Ascending aorta (tissue), 2 donors: ENCODE measurements at regions not wholly inside any gene's neighbourhood (a gene's known extent, or its start where the extent isn't known, plus 50 kb on each side); places are given as distances from the start of the nearest gene placed in this dataset.

Source experiments
- DNase-seq, 2 donors: peaks; one replicate each; pipeline ENCODE4 v3.0.0-alpha.2; 2019; ENCODE audit warnings: low spot score in 2 of 2
- H3K27ac ChIP-seq, 2 donors: fragments of 200-600 bp; sonication (generic); one replicate each; pipeline ENCODE4 v1.5.1; 2016 to 2017; ENCODE audit warnings: mild to moderate bottlenecking in 1 of 2
- H3K27me3 ChIP-seq: fragments of 200-600 bp; sonication (generic); one replicate; pipeline ENCODE4 v1.5.1; 2017
- H3K36me3 ChIP-seq, 2 donors: fragments of 200-600 bp; sonication (generic); one replicate each; pipeline ENCODE4 v1.5.1; 2016
- H3K4me1 ChIP-seq, 2 donors: fragments of 200-600 bp; sonication (generic); one replicate each; pipeline ENCODE4 v1.5.1; 2016 to 2017; ENCODE audit warnings: mild to moderate bottlenecking in 1 of 2
- H3K4me3 ChIP-seq, 2 donors: fragments of 200-600 bp; sonication (generic); one replicate each; pipeline ENCODE4 v1.5.1; 2016 to 2017; ENCODE audit warnings: mild to moderate bottlenecking in 1 of 2
- H3K9me3 ChIP-seq, 2 donors: fragments of 200-600 bp; sonication (generic); one replicate each; pipeline ENCODE4 v1.5.1; 2016
- CTCF ChIP-seq, 3 experiments: fragments of 200-600 bp in 2 of 3; fragments of 450-650 bp in 1 of 3; sonication (generic) in 2 of 3; IDR thresholded peaks; one replicate each; pipeline ENCODE4 v1.5.1; 2016 to 2019; ENCODE audit warnings: antibody characterized with exemption in 3 of 3, mild to moderate bottlenecking in 1 of 3, moderate library complexity in 1 of 3
- intact Hi-C: fragments of 100-400 bp; cut with DNase I; formaldehyde crosslinking; loops from one replicate; pipeline ENCODE4 v1.15.1; 2023

GRCh38 chr18:24632158-24632988 lies 171.9 kb downstream of the HRH4 start:
- H3K9me3 ChIP-seq = no peaks in the 10 kb centered on the region
- no peak overlapping the region for H3K4me3 ChIP-seq
- no peak for DNase-seq
- H3K36me3 ChIP-seq = no peaks in the 10 kb centered on the region
- no peaks in the 10 kb centered on the region for H3K27me3 ChIP-seq
- intact Hi-C loops = no loop called here
- no peaks in the 10 kb centered on the region for H3K4me1 ChIP-seq
- H3K27ac ChIP-seq = no peak overlapping the region
- TF ChIP-seq CTCF (IDR thresholded peaks at IDR 0.05) = no peak

GRCh38 chr18:24633121-24633520 lies 172.7 kb downstream of the HRH4 start:
- no peak for TF ChIP-seq CTCF (IDR thresholded peaks at IDR 0.05)
- no peaks in the 10 kb centered on the region for H3K36me3 ChIP-seq
- no peaks in the 10 kb centered on the region for H3K9me3 ChIP-seq
- intact Hi-C loops = no loop called here
- no peak for DNase-seq
- H3K4me3 ChIP-seq = no peak overlapping the region
- H3K4me1 ChIP-seq = no peaks in the 10 kb centered on the region
- H3K27me3 ChIP-seq = no peaks in the 10 kb centered on the region
- no peak overlapping the region for H3K27ac ChIP-seq

- H3K27ac ChIP-seq = no peak overlapping the region
- H3K36me3 ChIP-seq = no peaks in the 10 kb centered on the region
- H3K27me3 ChIP-seq = no peaks in the 10 kb centered on the region
- no peak overlapping the region for H3K4me3 ChIP-seq
- no peaks in the 10 kb centered on the region for H3K4me1 ChIP-seq
- no peak for TF ChIP-seq CTCF (IDR thresholded peaks at IDR 0.05)
- no peaks in the 10 kb centered on the region for H3K9me3 ChIP-seq
- intact Hi-C loops = no loop called here
- DNase-seq = no peak
Observed at GRCh38 chr18:24649571-24649970, 189.1 kb downstream of the HRH4 start.

- no peak for DNase-seq
- no peaks in the 10 kb centered on the region for H3K27me3 ChIP-seq
- H3K4me1 ChIP-seq = no peaks in the 10 kb centered on the region
- H3K4me3 ChIP-seq = no peak overlapping the region
- no peaks in the 10 kb centered on the region for H3K36me3 ChIP-seq
- intact Hi-C loops = no loop called here
- no peak for TF ChIP-seq CTCF (IDR thresholded peaks at IDR 0.05)
- H3K9me3 ChIP-seq = no peaks in the 10 kb centered on the region
- H3K27ac ChIP-seq = no peak overlapping the region
Observed at GRCh38 chr18:24651434-24651833, 191.0 kb downstream of the HRH4 start.

DNA sequence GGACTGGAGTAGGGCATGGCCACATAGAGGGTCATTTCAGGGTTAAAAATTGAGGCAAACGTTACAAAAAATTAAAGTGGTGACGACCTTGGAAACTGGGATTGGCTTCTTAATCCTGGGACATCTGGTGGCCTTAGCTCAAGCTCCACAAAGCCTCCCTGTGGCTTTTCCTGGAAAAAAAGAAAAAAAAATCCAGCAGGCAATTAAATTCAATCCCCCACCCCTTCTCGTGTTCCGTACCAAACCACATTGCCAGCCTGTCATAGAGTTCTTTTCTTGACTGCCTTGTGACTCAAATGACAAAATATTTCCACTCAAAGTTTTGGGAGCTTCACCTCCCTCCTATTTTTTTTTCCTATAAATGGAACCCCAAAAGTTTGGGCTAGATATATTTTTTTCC lies 195.6 kb downstream of the HRH4 start:
- no peak for DNase-seq
- TF ChIP-seq CTCF (IDR thresholded peaks at IDR 0.05) = no peak
- Histone ChIP-seq H3K36me3 (no peaks in the 10 kb centered on the region), H3K27ac (no peak overlapping the region), H3K27me3 (no peaks in the 10 kb centered on the region), H3K4me1 (no peaks in the 10 kb centered on the region), H3K9me3 (no peaks in the 10 kb centered on the region), H3K4me3 (no peak overlapping the region)
- intact Hi-C loops = no loop called here
